SIG-M5 treated with dmso at 0.1 percent for 504 hours (cell line): ENCODE measurements at regions not wholly inside any gene's neighbourhood (a gene's known extent, or its start where the extent isn't known, plus 50 kb on each side); places are given as distances from the start of the nearest gene placed in this dataset.
"Not testable (repeated sequence)": the region's sequence is repeated elsewhere in the genome, so short reads cannot be mapped to it uniquely, and the experiment has no call there.

Experiments
- DNase-seq: peaks from one replicate; lab custom pipeline; 2025; ENCODE audit not compliant: unreplicated experiment; lab: John Stamatoyannopoulos, UW

DNA sequence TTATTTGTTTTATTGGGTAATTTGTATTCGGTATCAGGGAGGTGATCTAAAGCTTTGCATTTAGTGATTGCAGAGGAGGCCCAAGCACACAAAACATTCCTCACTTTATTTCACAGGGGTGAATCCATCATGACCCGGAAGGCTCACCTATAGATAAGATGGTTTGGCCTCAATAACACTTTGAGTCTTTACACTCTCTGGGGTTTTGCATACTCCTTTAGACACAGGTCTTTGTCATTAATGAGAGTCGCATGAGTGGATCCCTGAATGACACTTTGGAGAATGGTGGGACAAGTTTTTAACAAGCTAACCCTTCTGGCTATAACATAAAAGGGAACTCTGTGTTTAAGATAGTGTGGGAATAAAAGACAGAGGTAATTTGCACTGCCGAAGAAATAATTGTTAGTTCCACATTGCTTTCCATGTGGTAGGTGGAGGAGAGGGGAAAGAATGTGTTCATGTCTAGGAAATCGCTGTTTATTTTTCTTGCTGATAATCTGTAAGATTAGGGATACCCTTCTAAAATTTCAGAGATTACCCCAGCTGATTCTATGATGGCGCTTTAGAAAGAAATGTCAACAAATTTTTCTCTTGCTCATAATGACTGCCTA, 455.8 kb downstream of the TFEC start:
- no peak for DNase-seq

DNA sequence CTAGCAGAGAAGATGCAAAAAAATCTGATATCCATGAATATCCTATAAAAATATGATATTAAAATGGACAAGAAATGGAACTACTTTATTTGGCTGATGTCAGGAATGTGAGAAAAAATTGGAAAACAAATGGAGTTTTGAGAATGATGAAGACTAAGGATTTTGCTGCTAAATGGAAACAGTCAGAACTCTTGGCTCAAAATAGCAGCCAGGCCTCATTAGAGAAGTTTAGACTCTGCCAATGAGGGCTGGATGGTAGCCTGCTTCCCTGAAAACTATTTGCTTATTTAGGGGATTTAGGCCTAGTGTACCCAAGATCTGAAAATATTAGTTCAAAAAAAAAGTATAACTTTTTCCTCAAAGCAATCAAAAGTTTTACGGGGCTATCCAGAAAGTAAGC, 458.5 kb downstream of the TFEC start:
- no peak for DNase-seq

DNA sequence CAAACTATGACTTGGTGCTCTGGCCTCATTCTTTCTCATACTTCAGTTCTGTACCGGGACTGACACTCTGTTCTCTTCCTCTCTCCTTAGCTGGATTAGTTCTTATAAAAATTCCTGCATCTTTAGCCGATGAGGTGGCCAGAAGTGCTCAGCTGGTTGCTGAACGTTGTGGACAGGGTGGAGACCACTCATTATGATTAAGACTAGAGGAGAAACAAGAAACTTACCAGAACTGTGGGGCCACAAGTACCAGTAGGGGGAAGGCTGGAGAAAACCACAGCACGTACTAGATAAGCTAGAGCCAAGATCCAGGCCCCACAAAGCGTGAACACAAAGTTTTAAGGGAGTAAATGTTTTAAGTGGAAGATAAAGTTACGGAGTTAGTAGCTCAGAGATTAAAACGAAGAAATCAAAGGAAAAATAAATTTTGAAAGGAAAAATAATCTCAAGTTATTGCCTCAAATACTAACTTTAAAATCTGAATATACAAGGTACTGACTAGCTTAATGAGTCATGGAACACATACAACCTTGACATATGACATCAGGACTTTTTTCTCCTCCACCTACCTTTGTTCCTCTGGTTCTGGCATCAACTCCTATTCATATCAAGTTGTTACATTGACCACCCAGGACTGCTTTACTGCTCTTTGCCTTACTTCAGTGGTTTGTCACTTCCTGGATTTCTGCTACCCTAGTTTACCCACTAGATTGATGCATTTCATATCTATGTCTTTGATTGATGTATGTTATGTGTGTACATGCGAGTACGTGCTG, 469.0 kb downstream of the TFEC start:
- DNase-seq: no peak

DNA sequence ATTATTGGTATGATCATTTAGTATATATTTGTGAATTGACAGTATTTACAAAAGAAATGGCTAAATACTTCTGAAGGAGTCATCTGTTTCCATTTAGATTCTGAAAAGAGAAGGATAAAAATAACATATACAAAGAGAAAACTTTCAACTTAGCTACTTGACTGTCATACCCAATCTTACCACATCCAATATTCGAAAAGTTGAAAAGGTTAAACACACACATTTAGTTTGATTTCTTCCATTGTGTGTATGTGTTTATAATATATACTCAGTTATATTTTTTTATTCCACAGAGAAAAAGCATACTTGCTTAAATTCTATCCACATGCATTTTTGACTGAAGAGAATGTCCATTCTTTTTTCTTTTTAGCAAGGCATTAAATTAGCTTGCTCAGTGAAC, 470.7 kb downstream of the TFEC start:
- DNase-seq: no peak

DNA sequence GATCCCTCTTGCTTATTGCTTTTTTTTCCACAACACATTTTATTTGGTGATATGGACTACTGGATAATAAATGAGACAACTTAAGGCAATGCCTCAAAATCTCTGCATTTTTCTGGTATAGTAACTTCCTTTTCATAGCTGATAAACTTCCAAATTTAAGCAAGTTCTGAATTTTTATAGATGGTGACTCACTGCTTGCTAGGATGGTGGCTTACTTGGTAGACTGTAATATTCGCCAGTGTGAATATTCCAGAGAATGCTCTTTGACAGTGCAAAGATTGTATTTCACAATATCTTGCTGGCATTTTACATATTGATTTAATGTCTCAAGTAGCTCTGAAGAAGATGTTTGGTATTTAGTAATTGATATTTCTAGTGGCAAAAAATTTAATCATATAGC, 472.4 kb downstream of the TFEC start:
- no peak for DNase-seq

DNA sequence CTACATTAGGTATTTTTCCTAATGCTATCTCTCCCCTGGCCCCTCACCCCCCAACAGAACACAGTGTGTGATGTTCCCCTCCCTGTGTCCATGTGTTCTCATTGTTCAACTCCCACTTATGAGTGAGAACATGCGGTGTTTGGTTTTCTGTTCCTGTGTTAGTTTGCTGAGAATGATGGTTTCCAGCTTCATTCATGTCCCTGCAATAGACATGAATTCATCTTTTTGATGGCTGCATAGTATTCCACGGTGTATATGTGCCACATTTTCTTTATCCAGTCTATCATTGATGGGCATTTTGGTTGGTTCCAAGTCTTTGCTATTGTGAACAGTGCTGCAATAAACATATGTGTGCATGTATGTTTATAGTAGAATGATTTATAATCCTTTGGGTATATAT, 473.3 kb downstream of the TFEC start:
- DNase-seq: not testable (repeated sequence)

DNA sequence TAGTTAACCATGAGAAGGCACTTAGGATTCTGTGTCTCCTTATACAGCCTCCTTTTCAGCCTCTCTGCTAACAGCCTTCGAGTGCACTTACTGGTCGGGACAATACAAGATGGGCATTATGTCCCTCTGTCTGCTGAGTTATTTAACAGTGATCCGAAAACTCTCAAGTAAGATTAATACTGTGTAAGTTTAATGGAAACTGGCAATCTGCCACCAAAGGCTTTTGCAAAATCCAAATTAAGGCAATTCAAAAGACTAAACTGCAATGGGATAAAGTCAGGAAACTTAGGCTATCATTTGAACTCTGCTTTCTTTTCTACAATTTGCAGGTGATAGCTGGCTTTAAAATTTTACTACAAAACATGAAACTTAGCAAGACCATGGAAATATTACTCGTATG, 477.8 kb downstream of the TFEC start:
- no peak for DNase-seq

DNA sequence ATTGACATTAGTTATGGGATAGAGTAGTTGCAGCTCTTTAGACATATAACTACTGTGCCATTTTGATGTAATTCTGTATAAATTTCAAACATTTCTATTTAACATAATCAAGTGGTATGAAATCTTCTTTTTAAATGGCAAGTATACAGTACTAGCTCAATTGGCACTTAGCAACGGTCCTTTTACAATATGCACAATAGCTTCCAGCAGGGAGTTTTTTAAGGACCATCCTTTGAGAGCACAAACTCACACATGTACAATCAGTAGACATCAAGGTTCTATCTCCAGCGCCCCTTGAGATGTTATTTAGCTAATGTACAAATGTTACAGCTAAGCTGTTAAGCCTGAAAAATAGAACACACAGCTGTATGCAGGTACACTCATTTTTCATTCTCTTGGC, 480.7 kb downstream of the TFEC start:
- DNase-seq: no peak

DNA sequence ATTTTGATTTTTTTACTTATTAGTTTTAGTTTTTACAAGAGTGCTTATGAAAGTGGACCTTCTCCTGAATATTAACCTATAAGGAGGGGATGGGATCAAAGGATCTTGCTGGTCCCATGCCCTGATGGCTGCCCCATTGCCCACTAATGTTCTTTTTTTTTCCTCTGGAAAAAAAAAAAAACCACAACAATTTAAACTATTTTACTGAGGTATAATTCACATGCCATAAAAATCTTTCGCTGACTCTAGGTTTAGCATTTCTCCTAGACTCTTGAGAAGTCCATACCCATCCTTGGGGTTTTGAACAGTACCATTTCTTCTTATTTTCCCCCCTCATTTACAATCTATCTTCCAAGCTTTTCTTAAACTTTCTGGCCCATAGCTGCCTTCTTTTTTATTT, 481.8 kb downstream of the TFEC start:
- DNase-seq: no peak

DNA sequence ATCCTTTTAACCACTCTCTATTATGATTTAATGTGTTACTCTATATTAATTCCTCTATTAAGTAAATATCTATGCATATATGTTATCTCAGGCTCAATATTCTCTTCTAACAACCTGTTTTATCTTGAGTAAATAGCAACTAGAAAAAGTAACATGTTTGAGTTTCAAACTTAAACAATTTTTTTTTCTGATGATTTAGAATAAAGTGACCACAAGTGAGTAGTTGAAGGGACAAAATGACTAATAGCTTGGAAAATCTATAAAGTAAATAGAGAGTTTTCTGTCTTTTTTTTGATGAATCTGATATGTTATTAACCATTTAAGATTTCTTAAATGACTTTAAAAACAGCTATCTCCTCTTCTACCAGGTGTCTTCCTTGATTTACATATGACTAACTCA, 483.8 kb downstream of the TFEC start:
- DNase-seq: no peak

DNA sequence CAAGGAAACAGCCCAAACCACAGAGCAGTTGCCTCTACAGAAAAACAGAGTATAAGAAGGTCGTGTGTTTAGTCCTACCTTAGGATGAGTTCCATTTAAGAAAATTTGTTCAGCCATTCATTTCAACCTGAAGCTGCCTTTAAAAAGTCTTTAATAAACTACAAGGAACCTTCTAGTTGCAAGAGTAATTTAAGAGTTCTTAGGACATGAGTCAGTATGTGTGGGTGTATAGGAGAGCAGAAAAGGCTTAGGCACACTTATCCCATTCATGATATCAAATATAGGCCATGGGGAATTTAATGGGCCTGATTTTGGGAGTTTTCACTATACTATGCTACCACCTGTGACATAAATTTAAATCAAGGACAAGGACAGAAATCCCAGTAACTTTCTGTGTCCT, 496.8 kb downstream of the TFEC start:
- no peak for DNase-seq

DNA sequence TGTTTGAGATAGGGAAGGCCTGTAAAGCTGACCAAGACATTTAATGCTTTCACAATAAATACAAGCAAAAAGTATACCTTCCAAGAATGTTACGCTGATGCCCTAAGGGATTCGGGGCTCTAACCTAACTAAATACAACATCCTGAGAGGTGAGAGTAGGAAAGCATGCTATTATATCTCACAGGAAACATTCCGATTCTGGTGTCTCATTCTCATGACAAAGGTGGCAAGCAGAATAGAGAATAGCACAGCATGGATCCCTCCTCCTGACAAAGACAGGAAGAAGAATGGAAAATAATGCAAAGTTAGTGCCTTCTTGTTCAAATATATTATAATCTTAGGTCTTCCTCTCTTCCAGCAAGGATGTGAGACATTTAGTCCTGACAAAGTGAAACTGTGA, 504.3 kb downstream of the TFEC start:
- no peak for DNase-seq

DNA sequence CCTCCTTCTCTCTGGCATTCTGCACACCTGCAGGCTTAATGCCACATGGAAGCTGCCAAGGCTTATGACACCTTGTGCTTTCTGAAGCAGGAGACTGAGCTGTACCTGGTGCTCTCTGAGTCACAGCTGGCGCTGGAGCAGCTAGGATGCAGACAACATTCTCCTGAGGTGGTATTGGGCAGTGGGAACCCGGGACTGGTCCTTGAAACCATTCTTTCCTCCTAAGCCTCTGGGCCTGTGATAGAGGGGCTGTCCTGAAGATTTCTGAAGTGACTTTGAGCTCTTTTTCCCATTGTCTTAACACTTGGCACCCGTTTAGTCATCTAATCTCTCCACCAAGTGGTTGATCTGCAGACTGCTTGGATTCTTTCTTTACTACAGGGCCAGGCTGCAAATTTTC, 508.4 kb downstream of the TFEC start:
- no peak for DNase-seq

DNA sequence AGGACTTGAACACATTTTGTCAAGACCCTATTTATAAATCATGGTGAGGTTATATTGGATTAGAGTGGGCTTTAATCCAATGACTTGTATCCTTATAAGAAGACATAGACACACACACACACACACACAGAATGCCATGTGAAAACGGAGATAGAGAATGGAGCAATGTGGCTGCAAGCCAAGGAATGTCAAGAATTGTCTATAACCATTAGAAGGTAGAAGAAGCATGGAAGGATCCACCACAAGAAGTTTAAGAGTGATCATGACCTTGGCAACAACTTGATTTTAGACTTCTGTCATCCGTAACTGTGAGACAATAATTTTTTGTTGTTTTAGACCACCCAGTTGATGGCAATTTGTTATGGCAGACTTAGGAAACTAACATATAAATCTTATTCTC, 514.2 kb downstream of the TFEC start:
- no peak for DNase-seq

DNA sequence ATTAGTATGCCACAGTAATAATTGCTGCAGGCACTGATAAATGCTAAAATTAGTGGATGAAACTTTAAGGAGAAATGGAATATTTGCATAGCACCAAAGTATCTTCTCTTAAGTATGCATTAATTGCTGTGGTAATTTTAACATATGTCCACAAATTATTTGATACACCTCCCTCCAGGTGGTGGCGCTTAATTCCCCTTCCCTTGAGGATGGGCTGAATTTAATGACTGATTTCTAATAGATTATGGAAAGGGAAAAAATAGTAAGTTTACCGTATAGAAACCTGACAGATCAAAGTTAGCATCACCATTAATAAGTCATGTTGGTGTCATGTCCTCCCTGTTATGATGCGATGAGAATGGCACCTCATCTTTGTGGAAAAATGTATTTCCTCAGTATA, 519.2 kb downstream of the TFEC start:
- DNase-seq: no peak

DNA sequence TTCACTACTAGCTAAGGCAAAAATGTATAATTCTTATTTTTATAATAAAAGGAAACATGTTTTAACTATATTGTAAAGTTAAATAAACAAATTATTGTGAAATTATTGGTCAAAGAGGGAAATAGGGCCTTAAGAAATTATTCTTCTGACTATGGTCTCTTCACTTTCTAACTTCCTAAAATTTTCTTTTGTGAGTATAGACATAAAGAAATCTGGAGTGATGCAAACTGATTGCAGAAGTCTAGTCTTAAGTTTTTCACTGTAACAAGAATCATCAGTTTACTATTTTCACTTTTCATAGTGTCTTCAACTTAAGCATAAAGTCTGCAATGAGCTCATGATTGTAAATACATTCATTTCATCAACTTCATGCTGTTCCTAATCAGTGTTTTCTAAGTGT, 525.4 kb downstream of the TFEC start:
- DNase-seq: peak; percentile 35

DNA sequence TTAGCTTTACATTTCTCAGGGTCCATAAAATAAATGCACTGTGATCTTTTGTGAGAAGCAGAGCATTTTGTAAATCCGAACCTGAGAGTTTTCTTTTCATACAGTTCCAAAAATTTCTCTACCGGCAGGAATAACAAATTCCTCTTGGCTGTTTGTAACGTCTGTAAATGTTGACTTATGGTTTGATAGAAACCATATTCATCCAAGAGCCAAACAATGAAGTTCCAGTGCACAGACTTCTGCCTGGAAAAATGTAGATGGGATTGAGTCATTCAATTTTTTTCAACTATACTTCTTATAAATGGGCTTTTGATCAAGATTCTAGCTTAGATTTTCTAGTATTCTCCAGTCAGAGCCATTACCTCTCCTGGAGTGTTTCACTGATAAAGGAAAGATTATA, 530.6 kb downstream of the TFEC start:
- DNase-seq: no peak

DNA sequence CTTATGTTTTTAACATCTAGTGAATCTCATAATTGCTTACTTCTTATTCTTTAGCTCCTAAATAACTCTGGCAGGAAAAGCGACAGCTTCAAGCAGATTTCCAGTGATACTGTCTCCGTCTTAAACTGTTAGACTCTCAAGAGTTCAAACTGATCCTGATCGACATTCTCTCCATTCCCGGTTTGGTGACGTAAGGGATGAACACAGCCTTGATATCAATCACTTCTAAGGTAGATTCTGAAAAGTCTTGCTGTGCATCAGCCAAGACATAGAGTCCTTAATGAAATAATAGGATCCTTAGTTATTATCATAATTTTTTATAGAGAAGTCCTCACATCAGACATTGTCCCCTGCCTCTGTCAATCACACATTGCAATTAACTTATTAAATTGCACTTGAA, 534.6 kb downstream of the TFEC start:
- no peak for DNase-seq

DNA sequence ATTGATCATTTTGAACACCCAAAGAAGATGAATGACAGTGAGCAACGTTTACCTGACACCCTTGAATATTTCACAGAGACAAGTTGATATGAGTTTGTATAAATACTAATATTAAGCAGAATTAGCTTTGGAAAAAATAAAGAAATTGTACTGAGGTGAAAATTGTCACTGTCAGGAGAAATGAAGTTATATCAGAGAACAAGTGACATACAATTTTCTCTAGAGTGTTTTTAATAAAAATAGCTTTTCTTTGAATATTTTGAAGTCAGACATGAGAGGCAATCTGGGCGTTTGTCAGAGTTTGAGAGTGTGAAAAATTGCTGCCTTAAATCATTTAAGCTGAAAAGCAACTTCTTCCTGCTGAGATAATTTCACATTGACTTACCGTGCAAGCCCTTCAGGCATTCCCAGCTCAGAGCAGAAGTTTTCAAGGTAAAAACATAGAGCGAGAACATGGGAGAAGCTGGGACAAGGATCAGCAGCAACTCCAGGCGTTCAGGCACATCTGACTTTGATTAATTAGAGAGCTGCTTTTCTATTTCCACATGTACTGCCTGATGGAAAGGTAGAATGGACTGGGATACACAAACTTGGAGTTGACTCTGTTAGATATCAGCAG, 535.9 kb downstream of the TFEC start:
- DNase-seq: no peak

DNA sequence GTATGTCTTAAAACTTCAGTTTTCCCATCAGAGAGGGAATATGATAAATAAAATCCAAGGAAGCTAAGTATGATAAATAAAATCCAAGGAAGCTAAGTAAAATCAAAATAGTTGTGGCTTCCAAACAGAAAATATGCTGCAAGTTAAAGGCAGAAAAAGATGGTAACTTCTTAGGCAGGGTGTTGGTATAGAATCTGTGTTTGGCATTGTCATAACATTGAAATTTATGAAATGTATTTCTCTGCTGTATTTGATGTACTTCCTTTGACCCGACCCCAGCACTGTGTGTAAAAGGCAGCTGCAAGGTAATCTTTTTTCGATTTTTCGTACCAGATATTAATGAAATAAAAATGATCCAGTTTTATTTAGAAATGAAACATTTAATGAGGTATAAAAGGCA, 537.2 kb downstream of the TFEC start:
- no peak for DNase-seq

DNA sequence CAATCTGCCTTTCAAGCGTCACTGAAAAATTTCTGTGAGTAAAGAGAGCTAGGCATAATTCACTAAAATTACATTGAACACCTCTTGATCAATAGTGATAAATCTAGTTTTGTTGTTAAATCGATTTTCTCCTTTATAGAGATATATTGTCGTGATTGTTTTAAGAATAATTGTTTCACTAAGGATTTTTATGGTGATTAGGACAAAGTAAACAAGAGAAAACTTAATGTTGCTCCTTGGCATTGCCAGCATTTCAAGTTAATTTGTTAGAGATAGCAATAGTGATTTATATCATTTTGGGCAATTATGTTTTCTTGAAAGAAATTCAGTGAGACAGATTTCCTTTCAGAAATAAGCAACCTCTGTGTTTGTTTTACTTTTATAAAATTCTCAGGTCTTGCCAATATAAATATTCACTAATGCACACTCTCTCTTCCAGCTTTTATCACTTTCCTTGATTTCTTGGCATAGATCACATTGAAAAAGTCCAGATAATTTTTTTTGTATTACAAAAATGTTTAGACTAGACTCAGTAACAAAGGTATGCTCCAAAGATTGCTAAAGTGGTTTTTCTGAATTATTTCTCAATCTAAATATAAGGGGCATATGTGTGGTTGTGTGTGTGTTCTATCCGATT, 538.7 kb downstream of the TFEC start:
- DNase-seq: no peak

DNA sequence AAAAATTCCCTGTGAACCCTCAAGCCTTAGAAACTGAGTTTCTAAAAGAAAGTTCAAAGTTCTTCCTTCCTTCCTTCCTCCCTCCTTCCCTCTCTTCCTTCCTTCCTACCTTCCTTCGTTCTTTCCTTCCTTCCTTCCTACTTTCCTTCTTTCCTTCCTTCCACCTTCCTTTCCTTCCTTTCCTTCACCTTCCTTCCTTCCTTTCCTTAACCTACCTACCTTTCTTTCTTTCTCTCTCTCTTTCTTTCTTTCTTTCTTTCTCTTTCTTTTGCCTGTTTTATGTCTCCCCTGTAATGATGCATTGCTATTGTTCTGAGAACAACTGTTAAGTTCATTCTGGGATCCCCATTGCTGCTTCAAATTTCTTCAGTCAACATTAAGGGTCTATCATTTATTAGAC, 551.1 kb downstream of the TFEC start:
- DNase-seq: no peak
